CD14-positive monocyte (primary cell): ENCODE measurements at regions not wholly inside any gene's neighbourhood (a gene's known extent, or its start where the extent isn't known, plus 50 kb on each side); places are given as distances from the start of the nearest gene placed in this dataset.

ENCODE experiments used
- DNase-seq, 3 donors: peaks; one replicate each; pipeline ENCODE4 v3.0.0-alpha.2; 2011 to 2022
- H2AFZ ChIP-seq: 2 replicates; pipeline ENCODE4 v1.6.0; 2012; ENCODE audit warnings: mild to moderate bottlenecking, low read depth, low read length, inconsistent platforms; ENCODE audit not compliant: insufficient read depth, poor library complexity, severe bottlenecking
- H3K27ac ChIP-seq, 2 donors: 1 replicate in 1 of 2; 2 replicates in 1 of 2; pipeline ENCODE4 v1.5.1; 2012 to 2013; ENCODE audit warnings: low read length in 2 of 2, control low read depth in 1 of 2, inconsistent platforms in 1 of 2, low read depth in 1 of 2, mild to moderate bottlenecking in 1 of 2
- H3K27me3 ChIP-seq, 2 donors: one replicate each; pipeline versions ENCODE4 v1.6.0 to v1.6.1; 2011 to 2013; ENCODE audit warnings: low read length in 2 of 2; ENCODE audit not compliant: control insufficient read depth in 2 of 2, insufficient read depth in 2 of 2
- H3K36me3 ChIP-seq, 2 donors: replicated peaks in 1 of 2; 1 replicate in 1 of 2; 2 replicates in 1 of 2; pipeline versions ENCODE4 v1.5.1 to v1.6.1; 2012 to 2013; ENCODE audit warnings: low read length in 2 of 2, control low read depth in 1 of 2, inconsistent platforms in 1 of 2, mild to moderate bottlenecking in 1 of 2; ENCODE audit not compliant: insufficient read depth in 2 of 2, control insufficient read depth in 1 of 2
- H3K4me1 ChIP-seq, 2 donors: 1 replicate in 1 of 2; 2 replicates in 1 of 2; pipeline versions ENCODE4 v1.5.1 to v1.6.1; 2012 to 2013; ENCODE audit warnings: low read length in 2 of 2, control low read depth in 1 of 2, inconsistent platforms in 1 of 2, mild to moderate bottlenecking in 1 of 2, moderate library complexity in 1 of 2; ENCODE audit not compliant: insufficient read depth in 2 of 2, control insufficient read depth in 1 of 2
- H3K4me2 ChIP-seq: replicated peaks from 2 replicates; pipeline ENCODE3; 2012; ENCODE audit warnings: low read length, moderate library complexity, mild to moderate bottlenecking; ENCODE audit not compliant: poor library complexity, severe bottlenecking; ENCODE audit errors: extremely low read depth
- H3K4me3 ChIP-seq, 3 experiments: fragments of 200-600 bp in 1 of 3; sonication (generic) in 1 of 3; replicated peaks in 1 of 3; 1 replicate in 2 of 3; 2 replicates in 1 of 3; pipeline ENCODE4 v1.5.1; 2011 to 2013; ENCODE audit warnings: low read length in 3 of 3, mild to moderate bottlenecking in 3 of 3, control low read depth in 2 of 3, low read depth in 2 of 3, inconsistent platforms in 1 of 3, moderate library complexity in 1 of 3
- H3K79me2 ChIP-seq: 2 replicates; pipeline ENCODE4 v1.6.0; 2012; ENCODE audit warnings: mild to moderate bottlenecking, control low read depth, inconsistent platforms, low read length, moderate library complexity; ENCODE audit not compliant: insufficient read depth
- H3K9ac ChIP-seq: 2 replicates; pipeline ENCODE4 v1.6.0; 2017; ENCODE audit warnings: low read length, mild to moderate bottlenecking; ENCODE audit not compliant: insufficient read depth, poor library complexity, severe bottlenecking
- H3K9me3 ChIP-seq, 2 donors: replicated peaks in 1 of 2; 1 replicate in 1 of 2; 2 replicates in 1 of 2; pipeline versions ENCODE4 v1.5.1 to v1.6.1; 2012 to 2013; ENCODE audit warnings: low read length in 2 of 2, control low read depth in 1 of 2; ENCODE audit not compliant: control insufficient read depth in 1 of 2, insufficient read depth in 1 of 2
- H4K20me1 ChIP-seq: 2 replicates; pipeline ENCODE4 v1.6.0; 2012; ENCODE audit warnings: mild to moderate bottlenecking, low read length, control low read depth, moderate library complexity; ENCODE audit not compliant: insufficient read depth
- H3K27ac Mint-ChIP-seq, 7 donors: one replicate each; pipeline ENCODE4 v1.8.0; 2020; ENCODE audit warnings: mild to moderate bottlenecking in 7 of 7, mixed read lengths in 7 of 7, moderate library complexity in 6 of 7, inconsistent platforms in 2 of 7
- H3K27me3 Mint-ChIP-seq, 3 donors: one replicate each; pipeline ENCODE4 v1.8.0; 2021 to 2022; ENCODE audit warnings: low read depth in 3 of 3, mild to moderate bottlenecking in 3 of 3, mixed read lengths in 3 of 3, moderate library complexity in 3 of 3, inconsistent platforms in 1 of 3
- H3K36me3 Mint-ChIP-seq, 2 donors: one replicate each; pipeline ENCODE4 v1.8.0; 2020; ENCODE audit warnings: mixed read lengths in 2 of 2, inconsistent platforms in 1 of 2, mild to moderate bottlenecking in 1 of 2
- H3K4me1 Mint-ChIP-seq: one replicate; pipeline ENCODE4 v1.8.0; 2020; ENCODE audit warnings: mild to moderate bottlenecking, mixed read lengths
- H3K4me3 Mint-ChIP-seq, 2 donors: one replicate each; pipeline ENCODE4 v1.8.0; 2020; ENCODE audit warnings: mild to moderate bottlenecking in 2 of 2, mixed read lengths in 2 of 2, moderate library complexity in 1 of 2
- H3K9me3 Mint-ChIP-seq, 7 donors: one replicate each; pipeline ENCODE4 v1.8.0; 2020 to 2022; ENCODE audit warnings: mixed read lengths in 7 of 7, mild to moderate bottlenecking in 6 of 7, moderate library complexity in 6 of 7, inconsistent platforms in 2 of 7
- CTCF ChIP-seq: fragments of 200-600 bp; IDR thresholded peaks from one replicate; pipeline ENCODE4 v1.8.0; 2022; ENCODE audit warnings: antibody characterized with exemption, mild to moderate bottlenecking
- WGBS: methylation state at CpG from one replicate; pipeline ENCODE4 v1.1.5; 2013; ENCODE audit warnings: missing lambda C conversion rate; ENCODE audit not compliant: insufficient coverage; 5-methylcytosine and 5-hydroxymethylcytosine counted together
- intact Hi-C, 2 donors: fragments of 100-400 bp; cut with micrococcal nuclease; formaldehyde crosslinking; loops; one replicate each; pipeline versions ENCODE4 v1.15.0 to v1.15.1; 2023

- no peak overlapping the region for H3K27ac ChIP-seq
- H3K4me3 Mint-ChIP-seq, result no peak overlapping the region
- H3K9me3 ChIP-seq, result peaks cover 0 to 13% of the 10 kb centered on the region in 2 donors
- no peaks in the 10 kb centered on the region for H3K4me1 ChIP-seq
- no peak overlapping the region for H3K4me3 ChIP-seq
- H3K4me2 ChIP-seq, result no peak overlapping the region
- intact Hi-C loops, result no loop called here
- DNase-seq, result no peak
- H2AFZ ChIP-seq, result no peak overlapping the region
- no peak overlapping the region for H3K9ac ChIP-seq
- no peaks in the 10 kb centered on the region for H3K36me3 ChIP-seq
- H3K4me1 Mint-ChIP-seq, result no peaks in the 10 kb centered on the region
- 100% methylated on average over 1 of the region's 3 CpGs for WGBS
- H3K36me3 Mint-ChIP-seq, result no peaks in the 10 kb centered on the region
- no peaks in the 10 kb centered on the region for H3K79me2 ChIP-seq
- peaks cover 0 to 2% (median 0%) of the 10 kb centered on the region in 3 donors for H3K27me3 Mint-ChIP-seq
- no peak overlapping the region for H3K27ac Mint-ChIP-seq
- H3K27me3 ChIP-seq, result no peaks in the 10 kb centered on the region
- H3K9me3 Mint-ChIP-seq, result peaks cover 4 to 12% (median 7%) of the 10 kb centered on the region in 7 donors
- H4K20me1 ChIP-seq, result no peaks in the 10 kb centered on the region
- no peak for TF ChIP-seq CTCF
Measured at GRCh38 chr3:109432833-109433232, 95.5 kb upstream of the DPPA4 start.

- Mint-ChIP-seq H3K9me3 (peaks cover 4 to 19% (median 12%) of the 10 kb centered on the region in 7 donors), H3K36me3 (no peaks in the 10 kb centered on the region), H3K27me3 (peaks cover 0 to 2% (median 0%) of the 10 kb centered on the region in 3 donors), H3K27ac (peak overlapping the region in 1 of 7 donors; percentile 38), H3K4me3 (no peak overlapping the region), H3K4me1 (no peaks in the 10 kb centered on the region)
- Histone ChIP-seq H3K4me1 (no peaks in the 10 kb centered on the region), H3K9me3 (peaks cover 0 to 13% of the 10 kb centered on the region in 2 donors), H3K9ac (no peak overlapping the region), H3K79me2 (no peaks in the 10 kb centered on the region), H3K27me3 (no peaks in the 10 kb centered on the region), H4K20me1 (no peaks in the 10 kb centered on the region), H3K4me2 (no peak overlapping the region), H3K27ac (no peak overlapping the region), H3K4me3 (no peak overlapping the region), H3K36me3 (no peaks in the 10 kb centered on the region), H2AFZ (no peak overlapping the region)
- 89% methylated on average over 3 of the region's 6 CpGs for WGBS
- TF ChIP-seq CTCF, result no peak
- intact Hi-C loops, result no loop called here
- no peak for DNase-seq
Measured at GRCh38 chr3:109430911-109431563, 93.7 kb upstream of the DPPA4 start.
